ENCODE measurements at regions not wholly inside any gene's neighbourhood (a gene's known extent, or its start where the extent isn't known, plus 50 kb on each side); places are given as distances from the start of the nearest gene placed in this dataset.
"Not testable (repeated sequence)": the region's sequence is repeated elsewhere in the genome, so short reads cannot be mapped to it uniquely, and the experiment has no call there.

GRCh38 chr14:84303140-84303539 is 1226.8 kb upstream of the FLRT2 start:
- no peak for DNase-seq

GRCh38 chr14:84312551-84312950 is 1217.4 kb upstream of the FLRT2 start:
- no peak for DNase-seq

DNA sequence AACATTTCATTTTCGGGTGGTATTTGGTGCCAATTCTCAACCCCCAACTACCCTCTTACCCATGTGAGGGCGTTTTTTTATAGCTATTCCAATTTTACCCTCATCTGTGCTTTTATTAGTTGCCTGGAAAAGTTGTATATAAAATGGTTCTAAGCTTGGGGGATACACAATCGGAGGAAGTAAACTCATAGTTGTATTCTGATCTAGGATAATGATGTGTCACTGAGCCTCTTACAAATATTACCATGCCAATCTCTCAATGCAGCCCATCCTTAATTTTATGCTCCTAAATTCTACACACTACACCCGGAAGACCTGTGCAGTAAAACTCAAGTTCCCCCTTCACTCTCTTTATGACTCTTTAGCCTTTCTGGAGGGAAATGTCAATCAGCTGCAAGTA is 1206.5 kb upstream of the FLRT2 start:
- DNase-seq = no peak

GRCh38 chr14:84323978-84324377 is 1206.0 kb upstream of the FLRT2 start:
- DNase-seq = no peak

GRCh38 chr14:84336433-84336832 is 1193.5 kb upstream of the FLRT2 start:
- no peak for DNase-seq

- DNase-seq = no peak
These were observed 1189.0 kb upstream of the FLRT2 start for GRCh38 chr14:84340938-84341337.

DNA sequence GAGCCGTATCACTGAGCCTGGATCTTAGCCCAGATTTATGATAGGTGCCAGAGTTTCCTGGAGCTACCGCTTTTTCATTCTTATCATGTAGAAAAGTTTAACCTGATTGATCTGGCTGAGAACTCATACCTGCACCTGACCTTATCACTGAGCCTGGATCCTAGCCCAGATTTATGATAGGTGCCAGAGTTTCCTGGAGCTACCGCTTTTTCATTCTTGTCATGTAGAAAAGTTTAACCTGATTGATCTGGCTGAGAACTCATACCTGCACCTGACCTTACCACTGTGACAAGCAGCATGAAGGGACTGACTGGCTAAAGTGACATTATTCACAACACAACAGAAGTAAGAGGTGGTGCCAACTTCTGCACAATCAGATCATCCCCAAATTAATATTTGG is 1188.1 kb upstream of the FLRT2 start:
- DNase-seq = not testable (repeated sequence)

DNA sequence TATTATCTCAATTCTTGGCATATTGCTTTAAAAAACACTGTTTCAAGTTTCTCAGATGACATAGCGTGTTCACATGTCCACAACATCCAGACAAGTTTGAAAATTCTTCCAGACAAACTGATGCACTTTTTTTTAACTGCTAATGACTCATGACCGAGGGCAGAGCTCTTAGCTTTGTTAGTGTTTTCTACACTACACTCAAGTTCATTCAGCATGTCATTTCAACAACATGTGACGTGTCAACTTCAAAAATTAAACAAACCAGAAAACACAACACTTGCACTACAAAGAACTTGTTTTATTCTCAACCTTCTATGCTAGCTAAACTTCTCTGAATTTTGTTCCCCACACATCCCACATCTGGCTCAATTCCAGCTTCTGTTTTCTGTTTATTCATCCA is 1186.3 kb upstream of the FLRT2 start:
- DNase-seq = no peak

DNA sequence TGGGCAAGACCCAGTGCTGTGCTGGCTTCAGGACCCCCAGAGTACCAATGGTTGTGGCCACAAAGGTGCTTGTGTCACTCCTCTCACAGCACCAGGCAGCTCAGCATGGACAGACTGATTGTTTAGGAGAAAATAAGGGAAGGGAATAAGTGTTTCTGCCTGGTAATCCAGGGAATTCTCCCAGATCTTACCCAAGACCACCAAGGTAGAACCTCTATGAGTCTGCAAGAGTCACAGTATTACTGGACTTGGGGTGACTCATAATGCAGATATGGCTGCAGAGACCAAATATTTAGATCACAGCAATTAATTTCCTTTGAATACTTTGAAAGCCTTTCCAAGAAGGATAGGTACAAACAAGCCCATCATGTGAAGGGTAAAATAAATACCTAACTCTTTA is 1178.3 kb upstream of the FLRT2 start:
- DNase-seq = no peak

GRCh38 chr14:84361476-84361875 is 1168.5 kb upstream of the FLRT2 start:
- no peak for DNase-seq

- DNase-seq = no peak
These were observed 1154.7 kb upstream of the FLRT2 start for GRCh38 chr14:84375235-84375634.

DNA sequence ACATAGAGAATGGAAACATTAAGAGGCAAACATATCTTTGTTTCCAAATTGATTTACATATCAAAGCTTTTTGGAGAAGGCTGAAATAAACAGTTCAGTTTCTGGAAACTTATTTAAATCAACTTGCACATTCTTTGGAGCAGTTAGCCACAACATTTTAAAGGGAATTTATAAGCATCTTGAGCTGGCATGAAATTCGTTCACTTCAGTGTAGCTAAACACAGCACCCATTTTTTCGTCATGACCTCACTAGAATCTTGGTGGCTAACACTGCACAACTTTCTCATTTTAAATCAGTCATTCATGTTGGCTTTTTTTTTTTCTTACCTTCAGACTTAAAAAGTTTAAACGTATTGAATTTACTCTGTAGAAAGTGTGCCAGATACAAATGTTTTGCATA is 1139.9 kb upstream of the FLRT2 start:
- no peak for DNase-seq

GRCh38 chr14:84397631-84398030 is 1132.3 kb upstream of the FLRT2 start:
- DNase-seq = no peak

- no peak for DNase-seq
These were observed 1130.5 kb upstream of the FLRT2 start for GRCh38 chr14:84399296-84399910.

GRCh38 chr14:84401631-84402030 is 1128.3 kb upstream of the FLRT2 start:
- no peak for DNase-seq

- DNase-seq = no peak
These were observed 1126.4 kb upstream of the FLRT2 start for GRCh38 chr14:84403585-84403984.

- no peak for DNase-seq
These were observed 1125.7 kb upstream of the FLRT2 start for GRCh38 chr14:84404246-84404645.

GRCh38 chr14:84409435-84409834 is 1120.5 kb upstream of the FLRT2 start:
- DNase-seq = no peak

DNA sequence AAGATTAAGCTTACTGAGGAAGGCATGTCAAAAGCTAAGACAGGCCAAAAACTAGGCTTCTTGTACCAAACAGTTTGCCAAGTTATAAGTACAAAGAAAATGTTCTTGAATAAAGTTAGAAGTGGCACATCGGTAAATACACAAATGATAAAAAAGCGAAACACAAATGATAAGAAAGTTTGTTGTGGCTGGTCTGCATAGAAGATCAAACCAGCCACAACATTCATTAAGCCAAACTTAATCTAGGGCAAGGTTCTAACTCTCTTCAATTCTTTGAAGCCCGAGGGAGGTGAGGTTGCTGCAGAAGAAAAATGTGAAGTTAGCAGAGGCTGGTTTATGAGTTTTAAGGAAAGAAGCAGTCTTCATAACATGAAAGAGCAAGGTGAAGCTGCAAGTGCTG is 1119.6 kb upstream of the FLRT2 start:
- DNase-seq = no peak

GRCh38 chr14:84420221-84420620 is 1109.7 kb upstream of the FLRT2 start:
- no peak for DNase-seq

GRCh38 chr14:84421621-84422020 is 1108.3 kb upstream of the FLRT2 start:
- DNase-seq = no peak

- no peak for DNase-seq
These were observed 1104.0 kb upstream of the FLRT2 start for GRCh38 chr14:84425968-84426367.

DNA sequence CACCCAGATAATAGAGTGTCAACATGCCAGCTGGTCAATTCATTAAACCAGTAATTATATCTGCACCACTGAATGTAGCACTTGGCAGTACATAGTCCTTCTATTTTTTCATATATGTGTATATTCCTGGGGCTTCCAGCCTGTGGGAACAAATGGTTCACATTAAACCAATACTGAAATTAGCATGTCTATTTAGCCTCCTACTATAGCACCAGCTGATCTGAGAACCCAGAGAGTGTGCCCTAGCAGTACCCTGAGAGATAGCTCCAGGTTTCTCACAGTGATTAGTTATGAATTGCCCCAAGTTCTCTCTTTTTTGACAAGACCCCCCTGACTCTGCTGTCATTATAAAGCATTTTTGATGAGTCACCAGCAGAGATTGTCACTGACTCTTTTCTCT is 1097.3 kb upstream of the FLRT2 start:
- DNase-seq = peak; percentile 72

DNA sequence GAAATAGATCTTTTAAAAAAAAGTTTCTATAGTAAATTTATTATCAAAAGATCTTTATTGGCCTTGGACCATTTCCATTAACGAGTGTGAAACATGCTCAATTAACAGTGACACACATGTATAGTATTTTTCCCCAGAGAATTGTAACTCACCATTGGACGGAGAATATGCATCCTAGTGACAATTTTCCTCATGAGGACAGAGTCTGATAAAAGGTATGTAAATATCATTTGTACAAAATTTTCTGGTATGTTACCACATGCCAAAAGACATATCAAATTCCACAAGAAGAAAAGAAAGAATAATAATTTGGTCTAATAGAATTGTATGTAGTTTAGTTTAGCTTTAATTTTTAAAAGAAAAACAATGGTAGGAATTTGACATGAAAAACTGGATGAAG is 1096.0 kb upstream of the FLRT2 start:
- DNase-seq = no peak

- DNase-seq = no peak
These were observed 1094.1 kb upstream of the FLRT2 start for GRCh38 chr14:84435820-84436324.

DNA sequence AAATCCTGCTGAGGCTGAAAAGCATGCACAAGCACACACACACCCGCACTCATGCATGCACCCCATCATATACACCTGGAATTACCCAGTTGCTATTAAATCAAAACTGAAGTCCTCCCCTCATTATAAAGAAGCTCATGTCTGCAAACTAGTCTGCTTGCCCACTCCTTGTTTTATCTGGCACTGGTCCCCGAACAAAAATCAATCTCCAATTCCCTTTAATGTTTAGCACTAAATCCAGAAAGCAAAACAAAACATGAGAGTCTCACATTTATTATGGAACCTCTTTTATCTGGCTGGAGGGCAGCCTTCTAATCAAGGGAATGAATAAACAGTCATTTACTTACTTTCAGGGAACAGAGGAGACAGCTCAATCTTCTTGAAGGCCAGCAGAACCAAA is 1093.4 kb upstream of the FLRT2 start:
- DNase-seq = no peak

Data from NCI-H1417 treated with DMSO at 0.1 percent for 48 hours (cell line).